ENCODE measurements at regions not wholly inside any gene's neighbourhood (a gene's known extent, or its start where the extent isn't known, plus 50 kb on each side); places are given as distances from the start of the nearest gene placed in this dataset.

- TF ChIP-seq CTCF (IDR thresholded peaks at IDR 0.05), result no peak
- TF ChIP-seq POLR2A (IDR thresholded peaks at IDR 0.05), result no peak
Measured at GRCh38 chr6:126152372-126152745, 166.0 kb downstream of the TRMT11 start.

Measured in body of pancreas (tissue), 4 donors.